Epidermal melanocyte (primary cell): ENCODE measurements at regions not wholly inside any gene's neighbourhood (a gene's known extent, or its start where the extent isn't known, plus 50 kb on each side); places are given as distances from the start of the nearest gene placed in this dataset.

Source experiments
- DNase-seq: peaks from one replicate; pipeline ENCODE4 v3.0.0; 2011; ENCODE audit warnings: low spot score; ENCODE audit not compliant: insufficient read length

DNA sequence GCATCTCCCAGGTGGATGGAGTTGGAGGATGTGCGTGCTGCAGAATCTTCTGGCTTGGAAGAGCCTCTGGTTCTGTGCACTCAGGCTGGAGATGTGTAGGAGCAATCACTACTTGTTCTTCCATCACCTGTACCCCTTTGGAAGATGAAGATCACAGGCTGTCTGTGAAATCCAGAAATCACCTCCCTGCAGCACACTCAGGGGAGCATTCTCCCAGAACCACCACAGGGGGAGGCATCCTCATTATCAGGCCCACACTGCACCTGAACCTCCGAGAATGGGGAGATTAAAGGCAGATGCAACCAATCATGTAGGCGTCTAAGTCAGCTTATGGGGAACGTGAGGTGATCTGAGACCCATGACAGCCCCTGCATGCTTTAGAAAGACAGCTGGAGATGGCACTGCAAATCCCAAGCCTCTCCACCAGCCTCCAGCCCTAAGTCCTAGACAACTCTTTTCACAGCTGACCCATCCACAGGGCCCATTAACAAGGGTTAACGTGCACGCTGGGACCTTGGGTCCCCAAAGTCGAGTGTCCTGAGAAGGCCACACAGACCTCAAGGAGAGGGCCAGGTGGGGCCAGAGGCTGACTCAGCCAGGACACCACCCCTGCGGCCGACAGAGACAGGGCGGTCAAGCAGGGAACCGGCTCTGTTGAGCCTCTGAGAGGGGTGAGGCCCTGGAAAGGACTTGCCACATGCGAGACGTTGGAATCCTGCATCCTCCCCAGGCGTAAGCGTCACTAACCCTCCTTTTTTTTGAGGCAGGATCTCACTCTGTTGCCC is 314.9 kb downstream of the EIPR1 start:
- no peak for DNase-seq

DNA sequence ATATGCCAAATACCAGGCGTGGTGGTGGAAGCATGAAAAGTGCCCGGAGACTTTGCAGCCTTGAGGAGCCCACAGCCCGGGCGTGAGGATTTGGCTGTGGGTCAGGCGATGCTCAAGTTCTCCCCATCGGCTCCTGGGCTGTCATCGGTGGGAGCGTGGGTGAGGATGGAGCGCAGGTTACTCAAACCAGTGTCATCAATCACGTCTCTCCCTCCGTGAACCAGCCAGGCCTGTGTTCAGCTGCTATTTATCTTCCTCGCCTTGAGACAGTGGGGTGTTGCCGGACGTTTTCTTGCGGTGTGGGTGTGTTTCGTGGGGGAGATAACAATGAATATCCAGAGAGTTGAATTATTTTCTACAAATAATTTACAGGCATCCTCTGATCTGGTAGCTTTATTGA is 317.6 kb downstream of the EIPR1 start:
- DNase-seq = no peak

GRCh38 chr2:3059141-3059925 is 318.3 kb downstream of the EIPR1 start:
- no peak for DNase-seq

DNA sequence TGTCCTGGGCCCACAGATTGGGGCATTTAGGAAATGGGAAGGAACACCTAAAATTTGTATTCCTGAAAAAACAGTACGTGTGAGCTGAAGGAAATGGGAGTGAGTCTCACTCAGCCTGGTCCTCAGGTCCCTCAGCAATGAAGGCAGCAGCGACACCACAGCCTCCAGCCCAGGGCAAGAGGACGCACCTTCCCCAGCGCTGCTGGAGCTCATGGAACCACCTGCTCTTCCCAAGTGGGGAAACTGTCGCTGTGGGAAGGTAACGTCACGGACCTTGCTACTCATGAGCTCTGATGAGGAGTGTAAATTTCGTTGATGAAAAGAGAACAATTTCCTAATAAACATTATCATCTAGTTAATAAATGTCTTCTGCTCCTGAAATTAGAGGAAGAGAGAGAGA is 323.6 kb downstream of the EIPR1 start:
- DNase-seq = no peak

DNA sequence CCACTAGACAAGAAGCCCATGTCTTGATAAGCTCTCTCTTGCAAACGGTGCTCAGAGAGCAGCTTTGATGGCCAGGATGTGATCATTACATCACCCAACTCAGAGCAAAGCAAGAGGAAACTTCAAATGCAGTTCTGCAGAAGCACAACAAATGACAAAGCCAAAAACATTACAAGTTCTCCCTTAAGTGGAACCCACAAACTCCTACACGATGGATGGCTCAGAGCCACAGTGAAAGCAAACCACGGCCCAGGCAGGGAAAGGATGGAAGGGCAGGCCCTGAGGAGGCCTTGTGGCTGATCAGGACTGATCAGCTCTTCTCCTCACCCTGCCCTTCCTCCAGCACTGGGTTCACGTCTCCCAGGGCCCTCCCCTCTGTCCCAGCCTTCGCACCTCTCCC is 326.4 kb downstream of the EIPR1 start:
- no peak for DNase-seq

- DNase-seq = no peak
Measured at GRCh38 chr2:3046170-3046865, 331.3 kb downstream of the EIPR1 start.

DNA sequence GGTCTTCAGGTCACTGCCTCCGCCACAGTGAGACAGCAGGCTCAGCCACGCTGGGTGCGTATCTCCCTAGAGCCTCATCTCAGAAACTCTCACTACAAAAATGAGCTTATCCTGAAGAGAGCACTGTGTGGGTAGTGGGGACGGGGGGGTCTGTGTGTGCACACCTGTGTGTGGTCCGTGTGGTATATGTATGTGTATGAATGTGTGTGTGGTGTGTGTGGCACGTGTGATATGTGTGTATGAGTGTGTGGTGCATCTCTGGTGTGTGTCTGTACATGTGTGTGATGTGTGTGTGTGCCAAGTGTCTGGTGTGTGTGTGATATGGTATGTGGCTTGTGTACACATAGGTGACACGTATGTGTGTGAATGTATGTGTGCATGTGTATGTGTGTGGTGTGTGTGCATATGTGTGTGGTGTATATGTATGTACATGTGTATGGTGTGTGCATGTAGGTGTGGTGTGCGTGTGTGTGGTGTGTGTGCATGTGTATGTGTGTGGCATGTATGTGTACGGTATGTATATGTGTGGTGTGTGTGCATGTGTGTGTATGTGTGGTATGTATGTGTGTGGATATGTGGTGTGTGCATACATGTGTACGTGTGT is 332.2 kb downstream of the EIPR1 start:
- DNase-seq = no peak

GRCh38 chr2:3044587-3045317 is 332.9 kb downstream of the EIPR1 start:
- no peak for DNase-seq

GRCh38 chr2:3043726-3044125 is 333.9 kb downstream of the EIPR1 start:
- DNase-seq = no peak

DNA sequence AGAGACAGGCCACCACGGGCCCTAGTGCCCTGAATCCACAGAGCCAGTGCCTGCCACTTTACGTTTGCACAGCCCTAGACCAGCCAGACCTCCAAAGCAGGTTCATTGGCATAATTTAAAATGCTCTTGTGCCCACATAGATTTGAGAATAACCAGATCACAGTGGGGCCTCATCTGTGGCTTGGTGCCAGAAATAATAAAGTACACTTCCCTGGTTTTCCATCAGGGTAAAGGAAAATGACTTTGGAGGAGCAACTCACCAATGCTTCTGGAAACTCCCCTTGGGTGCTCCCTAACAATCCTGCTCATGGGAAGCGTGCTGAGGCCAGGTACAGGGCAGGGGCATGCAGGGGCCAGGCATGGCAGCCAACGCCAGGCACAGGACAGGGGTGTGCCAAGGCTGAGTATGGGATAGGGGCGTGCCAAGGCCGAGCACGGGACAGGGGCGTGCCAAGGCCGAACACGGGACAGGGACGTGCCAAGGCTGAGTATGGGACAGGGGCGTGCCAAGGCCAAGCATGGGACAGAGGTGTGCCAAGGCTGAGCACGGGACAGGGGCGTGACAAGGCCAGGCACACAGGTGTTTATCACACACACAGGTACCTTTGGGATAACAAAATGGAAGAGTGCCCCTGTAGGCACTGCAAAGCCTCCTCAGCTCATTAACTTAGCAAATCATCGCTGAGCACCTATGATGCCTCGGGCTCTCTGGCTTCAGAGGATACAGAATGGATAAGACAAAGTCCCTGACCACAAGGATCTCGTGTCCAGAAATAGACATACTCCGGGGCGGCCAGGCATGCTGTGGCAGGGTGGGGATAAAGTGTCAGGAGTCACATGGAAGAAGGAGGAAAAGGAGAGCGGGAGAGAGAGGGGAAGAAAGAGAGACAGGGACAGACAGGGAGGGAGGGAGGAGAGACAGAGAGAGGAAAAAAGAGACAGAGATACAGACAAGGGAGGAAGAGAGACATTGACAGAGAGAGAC is 334.7 kb downstream of the EIPR1 start:
- no peak for DNase-seq

- DNase-seq = peak; percentile 54
Measured at GRCh38 chr2:3041841-3042600, 335.6 kb downstream of the EIPR1 start.

DNA sequence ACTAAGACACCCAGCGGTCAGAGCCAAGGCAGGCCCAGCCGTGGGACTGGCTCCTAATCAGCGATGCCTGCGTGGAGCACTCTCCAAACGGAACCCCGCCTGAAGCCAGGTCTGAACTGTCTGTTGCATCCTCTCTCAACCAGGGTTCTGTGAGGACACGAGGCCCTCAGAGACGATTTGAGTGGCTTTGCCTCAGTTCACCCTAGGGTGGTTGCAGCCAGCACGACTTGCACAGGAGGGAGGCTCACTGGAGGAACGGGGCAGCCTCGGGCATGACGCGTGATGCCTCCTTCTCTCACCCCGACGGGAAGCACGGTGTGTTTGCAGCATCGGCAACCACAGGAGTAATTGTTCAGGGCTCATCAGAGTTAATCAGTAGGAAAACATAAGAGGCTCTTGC is 336.4 kb downstream of the EIPR1 start:
- DNase-seq = no peak

DNA sequence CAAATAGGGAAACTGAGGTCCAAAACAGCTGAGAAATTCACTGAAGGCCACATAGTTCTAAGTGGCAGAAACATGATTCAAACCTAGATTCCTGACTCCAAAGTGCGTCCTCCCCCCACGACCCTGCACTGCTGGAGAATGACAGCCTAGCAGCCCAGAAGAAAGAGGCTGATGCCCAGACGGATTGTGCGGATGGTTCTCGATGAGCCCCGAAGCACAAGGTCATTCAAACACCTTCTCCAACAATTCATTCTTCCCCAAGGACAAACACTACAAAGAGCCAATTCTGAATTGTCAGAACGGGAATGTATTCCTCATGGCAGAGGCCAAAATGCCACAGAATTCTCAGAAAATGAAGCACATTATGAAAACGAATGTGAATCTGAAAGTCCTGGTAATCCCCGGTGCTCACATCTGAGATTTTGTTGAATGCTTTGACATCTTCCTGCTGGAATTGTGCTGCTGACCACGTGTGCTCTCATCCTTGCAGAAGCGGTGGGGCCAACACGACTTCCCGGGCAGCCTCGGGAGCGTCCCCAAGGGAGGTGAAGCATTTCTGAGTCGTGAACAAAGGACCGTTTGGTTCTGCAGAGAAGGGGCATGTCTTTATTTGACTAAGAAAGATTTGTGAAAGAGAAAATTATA is 337.0 kb downstream of the EIPR1 start:
- DNase-seq = no peak

DNA sequence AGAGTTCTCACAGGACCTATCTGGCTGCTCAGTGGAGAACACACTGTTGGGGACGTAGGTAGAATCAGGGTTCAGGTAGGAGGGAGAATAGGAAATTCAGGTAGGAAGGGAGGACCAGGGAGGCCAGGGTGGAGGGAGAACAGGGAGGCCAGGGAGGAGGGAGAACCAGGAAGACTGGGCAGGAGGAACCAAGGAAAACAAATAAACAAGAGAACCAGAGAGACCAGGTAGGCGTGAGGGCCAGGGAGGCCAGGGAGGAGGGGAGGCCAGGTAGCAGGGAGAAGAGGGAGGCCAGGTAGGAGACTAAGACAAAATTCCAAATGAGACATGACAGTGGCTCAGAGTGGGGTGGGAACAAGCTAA is 337.6 kb downstream of the EIPR1 start:
- DNase-seq = no peak

- no peak for DNase-seq
Measured at GRCh38 chr2:3039188-3040065, 338.2 kb downstream of the EIPR1 start.

DNA sequence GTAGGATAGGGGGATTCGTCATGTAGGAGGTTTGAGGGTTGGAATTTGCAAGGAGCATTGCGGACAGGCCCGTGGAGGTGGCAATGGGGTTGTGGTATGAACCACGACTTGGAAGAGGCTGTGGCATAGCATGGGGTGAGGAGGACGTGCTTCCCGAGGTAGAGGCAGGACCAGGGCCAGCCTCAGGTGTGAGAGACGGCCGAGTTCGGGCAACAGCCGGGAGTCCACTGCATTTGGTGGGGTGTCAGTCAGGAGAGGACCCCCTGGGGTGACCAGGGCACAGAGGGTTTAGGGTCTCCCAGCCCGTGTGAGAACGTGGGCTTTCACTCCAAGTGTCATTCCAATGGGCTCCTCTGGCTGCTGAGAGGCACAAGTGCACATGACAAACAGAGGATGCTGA is 339.0 kb downstream of the EIPR1 start:
- DNase-seq = no peak
